NCI-H2227 treated with DMSO at 0.1 percent for 48 hours (cell line): ENCODE measurements at regions not wholly inside any gene's neighbourhood (a gene's known extent, or its start where the extent isn't known, plus 50 kb on each side); places are given as distances from the start of the nearest gene placed in this dataset.
"Not testable (repeated sequence)": the region's sequence is repeated elsewhere in the genome, so short reads cannot be mapped to it uniquely, and the experiment has no call there.

Experiments
- DNase-seq: peaks from one replicate; lab custom pipeline; 2025; lab: John Stamatoyannopoulos, UW

- no peak for DNase-seq
These were observed 56.3 kb upstream of the PRDM9 start for GRCh38 chr5:23451156-23451555.

- no peak for DNase-seq
These were observed 57.2 kb upstream of the PRDM9 start for GRCh38 chr5:23450187-23450586.

GRCh38 chr5:23448627-23449026 is 58.8 kb upstream of the PRDM9 start:
- no peak for DNase-seq

- DNase-seq, result no peak
These were observed 61.0 kb upstream of the PRDM9 start for GRCh38 chr5:23446424-23446823.

- no peak for DNase-seq
These were observed 61.8 kb upstream of the PRDM9 start for GRCh38 chr5:23445573-23445972.

GRCh38 chr5:23440703-23441102 is 66.7 kb upstream of the PRDM9 start:
- DNase-seq, result peak; percentile 4

- no peak for DNase-seq
These were observed 70.4 kb upstream of the PRDM9 start for GRCh38 chr5:23437011-23437410.

GRCh38 chr5:23433534-23434315 is 73.7 kb upstream of the PRDM9 start:
- no peak for DNase-seq

- no peak for DNase-seq
These were observed 78.7 kb upstream of the PRDM9 start for GRCh38 chr5:23428705-23429104.

GRCh38 chr5:23420214-23420613 is 87.2 kb upstream of the PRDM9 start:
- not testable (repeated sequence) for DNase-seq

- peak; percentile 61 for DNase-seq
These were observed 88.3 kb upstream of the PRDM9 start for GRCh38 chr5:23419115-23419514.

GRCh38 chr5:23412515-23412914 is 94.9 kb upstream of the PRDM9 start:
- DNase-seq, result no peak

GRCh38 chr5:23411994-23412393 is 95.4 kb upstream of the PRDM9 start:
- DNase-seq, result peak; percentile 47

GRCh38 chr5:23411200-23411599 is 96.2 kb upstream of the PRDM9 start:
- peak; percentile 64 for DNase-seq

- DNase-seq, result peak; percentile 64
These were observed 96.6 kb upstream of the PRDM9 start for GRCh38 chr5:23410775-23411174.

GRCh38 chr5:23405316-23406068 is 101.9 kb upstream of the PRDM9 start:
- DNase-seq, result no peak

- no peak for DNase-seq
These were observed 104.8 kb upstream of the PRDM9 start for GRCh38 chr5:23402585-23402984.

- DNase-seq, result no peak
These were observed 106.5 kb upstream of the PRDM9 start for GRCh38 chr5:23400951-23401350.

- no peak for DNase-seq
These were observed 111.1 kb upstream of the PRDM9 start for GRCh38 chr5:23396346-23396745.

GRCh38 chr5:23389291-23390101 is 117.9 kb upstream of the PRDM9 start:
- peak; percentile 62 for DNase-seq

- DNase-seq, result no peak
These were observed 122.4 kb upstream of the PRDM9 start for GRCh38 chr5:23385036-23385435.

- DNase-seq, result peak; percentile 10
These were observed 135.2 kb upstream of the PRDM9 start for GRCh38 chr5:23372177-23372576.

- no peak for DNase-seq
These were observed 139.0 kb upstream of the PRDM9 start for GRCh38 chr5:23368393-23368792.
